Adrenal gland (tissue), 5 donors: ENCODE measurements at regions not wholly inside any gene's neighbourhood (a gene's known extent, or its start where the extent isn't known, plus 50 kb on each side); places are given as distances from the start of the nearest gene placed in this dataset.

Experiments
- POLR2A ChIP-seq, 2 donors: fragments of 450-650 bp; IDR thresholded peaks; one replicate each; pipeline ENCODE4 v1.6.1; 2017; ENCODE audit warnings: antibody characterized with exemption in 2 of 2, mild to moderate bottlenecking in 2 of 2, moderate library complexity in 1 of 2
- TF ChIP-seq, protein P1 (sequence below), 6 experiments: fragments of 450-650 bp in 4 of 6; fragments of 200-600 bp in 2 of 6; sonication (generic) in 1 of 6; IDR thresholded peaks; 1 replicate in 5 of 6; 2 replicates in 1 of 6; pipeline versions ENCODE4 v1.5.1 to v1.8.0; 2016 to 2021; ENCODE audit warnings: antibody characterized with exemption in 6 of 6, mild to moderate bottlenecking in 2 of 6, moderate library complexity in 1 of 6
- donor health status: DM: no; HTN: no; CAD: no.

DNA sequence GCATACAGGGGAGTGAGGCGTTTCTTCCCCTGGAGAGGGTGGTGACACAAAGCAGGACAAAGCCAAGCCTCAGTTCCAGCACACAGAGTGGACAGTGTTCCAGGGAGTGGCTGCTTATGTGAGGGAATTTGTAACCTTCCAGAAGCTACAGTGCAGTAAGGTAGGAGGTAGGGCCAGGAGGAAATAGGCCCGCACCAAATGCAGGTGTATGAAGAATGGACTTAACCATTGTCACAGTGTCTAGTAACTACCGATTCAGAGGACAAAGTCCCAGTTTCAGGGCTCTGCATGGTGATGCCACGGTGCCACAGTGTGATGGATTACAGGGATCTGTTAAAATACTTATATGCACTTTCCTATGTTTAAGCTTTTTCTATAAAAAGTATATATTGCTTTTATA is 135.3 kb downstream of the ZIC5 start:
- TF ChIP-seq, protein P1, sequence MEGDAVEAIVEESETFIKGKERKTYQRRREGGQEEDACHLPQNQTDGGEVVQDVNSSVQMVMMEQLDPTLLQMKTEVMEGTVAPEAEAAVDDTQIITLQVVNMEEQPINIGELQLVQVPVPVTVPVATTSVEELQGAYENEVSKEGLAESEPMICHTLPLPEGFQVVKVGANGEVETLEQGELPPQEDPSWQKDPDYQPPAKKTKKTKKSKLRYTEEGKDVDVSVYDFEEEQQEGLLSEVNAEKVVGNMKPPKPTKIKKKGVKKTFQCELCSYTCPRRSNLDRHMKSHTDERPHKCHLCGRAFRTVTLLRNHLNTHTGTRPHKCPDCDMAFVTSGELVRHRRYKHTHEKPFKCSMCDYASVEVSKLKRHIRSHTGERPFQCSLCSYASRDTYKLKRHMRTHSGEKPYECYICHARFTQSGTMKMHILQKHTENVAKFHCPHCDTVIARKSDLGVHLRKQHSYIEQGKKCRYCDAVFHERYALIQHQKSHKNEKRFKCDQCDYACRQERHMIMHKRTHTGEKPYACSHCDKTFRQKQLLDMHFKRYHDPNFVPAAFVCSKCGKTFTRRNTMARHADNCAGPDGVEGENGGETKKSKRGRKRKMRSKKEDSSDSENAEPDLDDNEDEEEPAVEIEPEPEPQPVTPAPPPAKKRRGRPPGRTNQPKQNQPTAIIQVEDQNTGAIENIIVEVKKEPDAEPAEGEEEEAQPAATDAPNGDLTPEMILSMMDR (IDR thresholded peaks at IDR 0.05) = no peak
- TF ChIP-seq POLR2A (IDR thresholded peaks at IDR 0.05) = no peak
